ENCODE measurements at regions not wholly inside any gene's neighbourhood (a gene's known extent, or its start where the extent isn't known, plus 50 kb on each side); places are given as distances from the start of the nearest gene placed in this dataset.

- no peak for DNase-seq (ENCODE audit: low spot score)
Observed at GRCh38 chr2:2926009-2926857, 451.4 kb downstream of the EIPR1 start.

- DNase-seq (ENCODE audit: low spot score), result no peak
Observed at GRCh38 chr2:2922156-2922555, 455.5 kb downstream of the EIPR1 start.

- no peak for DNase-seq (ENCODE audit: low spot score)
Observed at GRCh38 chr2:2921011-2921720, 456.5 kb downstream of the EIPR1 start.

- no peak for DNase-seq (ENCODE audit: low spot score)
Observed at GRCh38 chr2:2919574-2920365, 457.8 kb downstream of the EIPR1 start.

- no peak for DNase-seq (ENCODE audit: low spot score)
Observed at GRCh38 chr2:2919026-2919425, 458.6 kb downstream of the EIPR1 start.

GRCh38 chr2:2916621-2917020 lies 461.0 kb downstream of the EIPR1 start:
- DNase-seq (ENCODE audit: low spot score), result no peak

GRCh38 chr2:2914252-2914651 lies 463.4 kb downstream of the EIPR1 start:
- no peak for DNase-seq (ENCODE audit: low spot score)

GRCh38 chr2:2913601-2914120 lies 464.0 kb downstream of the EIPR1 start:
- no peak for DNase-seq (ENCODE audit: low spot score)

- DNase-seq (ENCODE audit: low spot score), result no peak
Observed at GRCh38 chr2:2912731-2913130, 464.9 kb downstream of the EIPR1 start.

GRCh38 chr2:2912293-2912692 lies 465.3 kb downstream of the EIPR1 start:
- no peak for DNase-seq (ENCODE audit: low spot score)

- DNase-seq (ENCODE audit: low spot score), result no peak
Observed at GRCh38 chr2:2910259-2910658, 467.4 kb downstream of the EIPR1 start.

GRCh38 chr2:2909086-2910035 lies 468.3 kb downstream of the EIPR1 start:
- DNase-seq (ENCODE audit: low spot score), result no peak

- DNase-seq (ENCODE audit: low spot score), result no peak
Observed at GRCh38 chr2:2906091-2906490, 471.5 kb downstream of the EIPR1 start.

GRCh38 chr2:2904721-2905350 lies 472.8 kb downstream of the EIPR1 start:
- no peak for DNase-seq (ENCODE audit: low spot score)

- no peak for DNase-seq (ENCODE audit: low spot score)
Observed at GRCh38 chr2:2902547-2903281, 474.9 kb downstream of the EIPR1 start.

- no peak for DNase-seq (ENCODE audit: low spot score)
Observed at GRCh38 chr2:2901384-2902345, 476.0 kb downstream of the EIPR1 start.

GRCh38 chr2:2899826-2900225 lies 477.8 kb downstream of the EIPR1 start:
- no peak for DNase-seq (ENCODE audit: low spot score)

GRCh38 chr2:2898744-2899143 lies 478.9 kb downstream of the EIPR1 start:
- no peak for DNase-seq (ENCODE audit: low spot score)

- no peak for DNase-seq (ENCODE audit: low spot score)
Observed at GRCh38 chr2:2896643-2897042, 481.0 kb downstream of the EIPR1 start.

All from HuH-7.5 (cell line).